NCI-H1436 (cell line): ENCODE measurements at regions not wholly inside any gene's neighbourhood (a gene's known extent, or its start where the extent isn't known, plus 50 kb on each side); places are given as distances from the start of the nearest gene placed in this dataset.

ENCODE experiments used
- DNase-seq: peaks from one replicate; lab custom pipeline; 2025; lab: John Stamatoyannopoulos, UW

- DNase-seq = no peak
These were observed 212.1 kb upstream of the MARCKS start for GRCh38 chr6:113644861-113645575.

- no peak for DNase-seq
These were observed 211.6 kb upstream of the MARCKS start for GRCh38 chr6:113645576-113645970.

- DNase-seq = no peak
These were observed 211.2 kb upstream of the MARCKS start for GRCh38 chr6:113645986-113646385.

GRCh38 chr6:113646701-113647100 lies 210.4 kb upstream of the MARCKS start:
- DNase-seq = no peak

- no peak for DNase-seq
These were observed 209.8 kb upstream of the MARCKS start for GRCh38 chr6:113647143-113647889.

GRCh38 chr6:113648698-113649097 lies 208.4 kb upstream of the MARCKS start:
- DNase-seq = no peak

GRCh38 chr6:113649276-113649675 lies 207.9 kb upstream of the MARCKS start:
- no peak for DNase-seq

GRCh38 chr6:113649880-113650609 lies 207.1 kb upstream of the MARCKS start:
- no peak for DNase-seq

GRCh38 chr6:113650610-113650979 lies 206.6 kb upstream of the MARCKS start:
- DNase-seq = no peak

GRCh38 chr6:113651120-113651519 lies 206.0 kb upstream of the MARCKS start:
- DNase-seq = no peak

GRCh38 chr6:113651920-113652319 lies 205.2 kb upstream of the MARCKS start:
- DNase-seq = no peak

- no peak for DNase-seq
These were observed 203.9 kb upstream of the MARCKS start for GRCh38 chr6:113653275-113653674.

GRCh38 chr6:113654396-113654795 lies 202.7 kb upstream of the MARCKS start:
- no peak for DNase-seq

- DNase-seq = no peak
These were observed 201.4 kb upstream of the MARCKS start for GRCh38 chr6:113655761-113656160.

- no peak for DNase-seq
These were observed 197.3 kb upstream of the MARCKS start for GRCh38 chr6:113659762-113660404.

- DNase-seq = no peak
These were observed 196.3 kb upstream of the MARCKS start for GRCh38 chr6:113660819-113661218.

- DNase-seq = no peak
These were observed 195.0 kb upstream of the MARCKS start for GRCh38 chr6:113662093-113662665.

GRCh38 chr6:113662688-113663333 lies 194.3 kb upstream of the MARCKS start:
- DNase-seq = no peak

GRCh38 chr6:113664909-113665308 lies 192.2 kb upstream of the MARCKS start:
- DNase-seq = no peak

GRCh38 chr6:113668641-113669408 lies 188.3 kb upstream of the MARCKS start:
- no peak for DNase-seq

- DNase-seq = no peak
These were observed 187.5 kb upstream of the MARCKS start for GRCh38 chr6:113669606-113670005.
